PFSK-1 (cell line): ENCODE measurements at regions not wholly inside any gene's neighbourhood (a gene's known extent, or its start where the extent isn't known, plus 50 kb on each side); places are given as distances from the start of the nearest gene placed in this dataset.

ENCODE experiments used
- FOXP2 ChIP-seq: optimal IDR thresholded peaks from 2 replicates; pipeline ENCODE3; 2011; ENCODE audit warnings: borderline replicate concordance, control low read depth, inconsistent platforms; ENCODE audit not compliant: insufficient read depth; ENCODE audit errors: extremely low read length, extremely low read depth
- POLR2AphosphoS5 ChIP-seq: IDR thresholded peaks from 2 replicates; pipeline ENCODE4 v1.6.1; 2012; ENCODE audit warnings: low read depth, mild to moderate bottlenecking, control low read depth, low read length, moderate library complexity
- REST ChIP-seq, 2 experiments: IDR thresholded peaks; 2 replicates each; pipeline versions ENCODE4 v1.6.1 to v1.8.0; 2011 to 2012; ENCODE audit warnings: low read depth in 2 of 2, low read length in 2 of 2, control low read depth in 1 of 2, inconsistent platforms in 1 of 2, mild to moderate bottlenecking in 1 of 2, moderate library complexity in 1 of 2; ENCODE audit not compliant: insufficient read depth in 1 of 2
- SIN3A ChIP-seq: IDR thresholded peaks from 2 replicates; pipeline ENCODE4 v1.6.1; 2012; ENCODE audit warnings: mild to moderate bottlenecking, low read length, moderate library complexity, borderline replicate concordance; ENCODE audit not compliant: insufficient read depth
- TAF1 ChIP-seq: IDR thresholded peaks from 2 replicates; pipeline ENCODE4 v1.6.1; 2012; ENCODE audit warnings: low read length, control low read depth, borderline replicate concordance; ENCODE audit not compliant: insufficient read depth

GRCh38 chr22:49621601-49622210 is 206.0 kb downstream of the BRD1 start:
- no peak for TF ChIP-seq REST (IDR thresholded peaks at IDR 0.05; ENCODE audit: insufficient read depth in 1 of 2, low read depth in 2 of 2, low read length in 2 of 2)
- no peak for TF ChIP-seq POLR2AphosphoS5
- no peak for TF ChIP-seq SIN3A
- TF ChIP-seq TAF1: no peak
- TF ChIP-seq FOXP2: no peak

GRCh38 chr22:49620666-49621065 is 207.0 kb downstream of the BRD1 start:
- TF ChIP-seq REST (IDR thresholded peaks at IDR 0.05; ENCODE audit: insufficient read depth in 1 of 2, low read depth in 2 of 2, low read length in 2 of 2) (no peak), FOXP2 (no peak), SIN3A (no peak), TAF1 (no peak), POLR2AphosphoS5 (no peak)

- no peak for TF ChIP-seq POLR2AphosphoS5
- TF ChIP-seq TAF1: no peak
- no peak for TF ChIP-seq SIN3A
- no peak for TF ChIP-seq REST (IDR thresholded peaks at IDR 0.05; ENCODE audit: insufficient read depth in 1 of 2, low read depth in 2 of 2, low read length in 2 of 2)
- TF ChIP-seq FOXP2: no peak
Measured at GRCh38 chr22:49620003-49620556, 207.6 kb downstream of the BRD1 start.

GRCh38 chr22:49619301-49619700 is 208.4 kb downstream of the BRD1 start:
- TF ChIP-seq FOXP2 (no peak), POLR2AphosphoS5 (no peak), REST (IDR thresholded peaks at IDR 0.05; ENCODE audit: insufficient read depth in 1 of 2, low read depth in 2 of 2, low read length in 2 of 2) (no peak), TAF1 (no peak)

- TF ChIP-seq FOXP2 (no peak), POLR2AphosphoS5 (no peak), TAF1 (no peak), REST (IDR thresholded peaks at IDR 0.05; ENCODE audit: insufficient read depth in 1 of 2, low read depth in 2 of 2, low read length in 2 of 2) (no peak), SIN3A (no peak)
Measured at GRCh38 chr22:49618677-49618953, 209.1 kb downstream of the BRD1 start.
